ENCODE measurements at regions not wholly inside any gene's neighbourhood (a gene's known extent, or its start where the extent isn't known, plus 50 kb on each side); places are given as distances from the start of the nearest gene placed in this dataset.
A peak's percentile ranks its signal among the peaks of the same experiment; 100 is the strongest.

DNA sequence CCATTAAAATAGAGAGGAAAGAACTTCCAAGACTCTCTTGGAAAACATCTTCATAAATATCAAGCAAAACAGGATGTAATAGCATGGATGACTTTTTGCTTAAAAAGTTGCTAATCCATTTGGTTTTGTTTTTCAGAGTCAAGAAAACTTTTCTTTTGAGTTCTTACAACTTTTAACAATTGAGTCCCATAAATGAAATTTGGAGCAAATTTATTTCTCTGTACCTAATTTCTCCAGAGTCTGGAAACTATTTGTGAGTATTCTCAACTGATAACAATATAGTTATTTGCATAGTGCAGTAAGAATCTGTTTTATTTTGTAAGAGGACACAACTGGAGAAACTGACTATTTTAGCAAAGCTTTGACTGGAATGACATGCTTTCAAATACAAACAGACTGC lies 606.3 kb upstream of the IGFBP3 start:
- peak; percentile 38 for DNase-seq (ENCODE audit: low read depth)

DNA sequence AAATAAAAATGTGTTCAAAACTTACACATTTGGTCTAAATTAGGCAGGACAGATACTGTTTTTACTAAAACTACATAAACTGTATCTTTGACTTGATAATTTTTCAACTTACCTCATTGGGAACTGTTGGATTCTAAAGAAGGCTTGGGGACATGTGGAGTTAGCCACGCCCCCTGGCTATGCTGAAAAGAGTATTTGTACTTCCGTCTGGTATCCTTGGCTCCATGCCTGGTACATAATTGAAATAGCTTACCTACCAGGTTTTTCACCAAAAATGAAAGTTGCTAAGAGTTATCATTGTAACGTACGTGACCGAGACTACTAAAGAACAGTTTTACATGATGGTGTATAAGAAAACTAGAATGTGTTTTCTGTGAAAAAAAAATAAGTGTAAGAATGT lies 604.8 kb upstream of the IGFBP3 start:
- in situ Hi-C loops (cut with HindIII; ENCODE audit: low pct_unique_long_range_greater_than_20kb, low sequenced_read_pairs) = no loop called here
- DNase-seq (ENCODE audit: low read depth) = no peak

More for the DNA sequence above, 606.3 kb upstream of the IGFBP3 start:
- in situ Hi-C loops (cut with HindIII; ENCODE audit: low pct_unique_long_range_greater_than_20kb, low sequenced_read_pairs) = no loop called here

DNA sequence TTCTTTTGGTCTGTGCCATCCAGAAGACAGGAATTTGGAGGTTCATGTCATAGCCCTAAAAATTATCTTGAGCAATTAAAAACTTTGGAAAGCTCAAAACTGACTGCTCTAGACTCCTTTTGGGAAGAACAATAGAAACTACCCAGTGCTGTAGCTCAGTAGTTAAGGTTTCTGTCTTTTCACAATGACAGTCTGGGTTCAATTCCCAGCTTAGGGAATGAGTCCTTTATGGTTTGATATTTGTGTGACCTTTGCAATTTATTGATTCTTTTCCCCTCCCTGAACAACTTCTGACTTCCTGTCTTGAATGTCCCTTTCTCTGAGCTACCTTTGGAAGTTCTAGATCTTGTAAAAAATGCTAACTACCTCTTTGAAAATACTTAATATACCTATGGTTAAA lies 603.3 kb upstream of the IGFBP3 start:
- in situ Hi-C loops (cut with HindIII; ENCODE audit: low pct_unique_long_range_greater_than_20kb, low sequenced_read_pairs) = no loop called here
- DNase-seq (ENCODE audit: low read depth) = no peak

DNA sequence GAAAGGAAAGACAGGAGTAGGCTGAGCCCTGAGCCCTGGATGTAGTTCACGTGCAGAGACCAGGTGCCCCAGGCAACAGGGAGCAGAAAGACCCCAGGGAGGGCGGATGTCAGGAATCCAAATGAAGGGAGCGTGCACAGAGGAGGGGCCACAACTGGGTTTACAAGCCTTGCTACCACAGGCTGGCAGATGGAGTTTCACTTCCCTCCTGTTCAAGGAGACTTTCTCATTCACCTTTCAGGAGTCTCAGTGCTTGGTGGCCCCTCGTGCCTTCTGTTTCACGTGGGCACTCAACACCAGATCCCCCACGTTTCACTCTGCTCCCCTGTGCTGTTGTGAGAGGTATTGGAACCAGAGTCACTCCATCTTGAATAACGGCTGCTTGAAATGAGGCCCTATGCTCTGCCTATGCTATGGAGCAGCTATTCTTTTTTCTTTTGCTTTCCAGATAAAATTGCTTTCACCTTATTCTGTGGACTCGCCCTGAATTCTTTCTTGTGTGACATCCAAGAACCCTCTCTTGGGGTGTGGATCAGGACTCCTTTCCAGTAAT lies 601.4 kb upstream of the IGFBP3 start:
- no peak for DNase-seq (ENCODE audit: low read depth)
- in situ Hi-C loops (cut with HindIII; ENCODE audit: low pct_unique_long_range_greater_than_20kb, low sequenced_read_pairs) = no loop called here

DNA sequence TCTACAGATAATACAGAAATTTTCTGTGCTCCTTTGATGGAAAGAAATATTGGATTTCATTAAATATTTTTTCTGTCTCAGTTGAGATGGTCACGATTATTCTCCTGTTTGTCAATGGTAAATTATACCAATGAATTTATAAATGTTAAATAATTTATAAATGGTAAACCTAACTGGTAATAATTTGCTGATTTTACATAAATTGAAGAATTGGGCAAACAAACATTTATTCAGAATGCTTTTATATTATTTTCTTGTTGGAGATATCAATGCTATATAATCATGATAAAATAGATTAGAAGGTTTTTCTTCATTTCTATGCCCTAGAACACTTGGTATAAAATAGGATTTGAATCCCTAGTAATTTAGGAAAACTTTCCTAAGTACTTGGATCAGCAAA lies 597.6 kb upstream of the IGFBP3 start:
- in situ Hi-C loops (cut with HindIII; ENCODE audit: low pct_unique_long_range_greater_than_20kb, low sequenced_read_pairs) = no loop called here
- DNase-seq (ENCODE audit: low read depth) = no peak

DNA sequence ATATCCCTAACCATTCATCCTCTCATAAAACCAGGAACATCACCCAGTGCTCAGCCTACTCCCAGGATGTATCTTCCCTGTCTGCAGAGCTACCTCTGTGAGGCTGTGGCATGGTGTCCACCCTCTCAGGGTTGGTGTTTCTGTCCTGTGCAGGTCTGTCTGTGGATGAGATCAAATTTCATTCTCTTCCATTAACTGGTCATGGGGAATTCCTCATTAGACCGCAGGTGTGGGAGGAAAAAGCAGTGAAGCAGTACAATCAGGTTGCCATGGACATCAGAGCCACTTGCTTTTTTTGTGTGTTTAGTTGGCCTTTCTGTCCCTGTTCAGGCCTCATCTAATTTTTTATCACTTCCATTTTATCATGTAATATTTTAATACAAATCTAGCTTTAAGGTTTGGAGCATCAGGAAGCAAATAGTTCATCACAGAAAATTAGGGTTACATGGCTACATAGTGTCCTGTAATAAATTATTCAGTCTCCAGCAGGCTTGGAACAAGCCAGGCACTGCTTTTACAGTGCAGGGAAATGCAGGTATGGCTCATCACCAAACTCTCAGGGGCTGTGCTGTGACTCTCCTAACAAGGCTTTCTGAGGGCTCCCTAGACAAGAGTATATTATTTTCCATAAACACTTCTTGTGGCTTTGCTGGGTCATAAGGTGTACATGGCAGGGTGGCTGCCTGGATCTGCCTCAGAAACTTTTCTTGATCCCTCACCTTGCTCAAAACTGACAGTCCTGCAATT lies 594.9 kb upstream of the IGFBP3 start:
- peak; percentile 90 for DNase-seq (ENCODE audit: low read depth)
- in situ Hi-C loops (cut with HindIII; ENCODE audit: low pct_unique_long_range_greater_than_20kb, low sequenced_read_pairs) = no loop called here

DNA sequence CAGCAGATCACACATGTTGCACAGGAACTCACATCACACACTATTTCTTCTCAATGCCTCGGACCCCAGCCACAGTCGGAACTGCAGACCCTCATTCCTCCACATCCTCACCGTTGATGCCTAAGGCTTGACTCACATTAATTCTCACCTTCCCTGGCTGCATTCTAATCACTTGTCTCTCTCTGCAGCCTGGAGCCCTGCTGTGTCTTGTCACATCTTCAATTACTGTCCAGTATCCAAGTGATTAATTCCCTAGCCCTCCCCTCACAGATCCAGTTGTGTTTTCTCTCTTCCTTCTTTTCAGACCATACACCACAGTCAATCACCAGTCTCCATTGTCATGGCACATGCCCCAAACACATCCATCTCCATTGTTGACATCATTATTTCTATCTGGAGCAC lies 592.4 kb upstream of the IGFBP3 start:
- in situ Hi-C loops (cut with HindIII; ENCODE audit: low pct_unique_long_range_greater_than_20kb, low sequenced_read_pairs) = no loop called here

DNA sequence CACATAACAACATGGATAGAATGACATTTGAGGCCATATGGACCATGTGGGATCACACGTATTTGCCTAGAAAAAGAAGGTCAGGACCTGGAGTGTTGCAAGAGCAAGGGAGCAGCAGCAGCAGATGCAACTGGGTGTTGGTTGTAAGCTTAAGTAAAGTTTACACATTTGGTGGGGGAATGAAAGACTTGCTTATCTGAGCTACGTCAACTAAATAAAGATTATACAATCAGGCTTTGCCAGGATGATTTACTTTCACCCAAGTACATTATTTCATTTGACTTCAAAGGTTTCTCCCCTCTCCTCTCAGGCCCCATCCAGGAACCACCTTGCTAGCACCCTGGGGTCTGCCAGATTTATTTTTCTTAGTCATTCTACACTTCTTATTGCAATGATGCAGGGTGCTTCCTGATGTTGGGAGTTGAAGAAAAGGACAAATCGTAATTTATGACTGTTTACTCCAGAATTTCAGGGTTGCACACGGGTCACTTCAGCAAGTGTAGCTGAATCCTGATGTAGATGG lies 591.9 kb upstream of the IGFBP3 start:
- peak; percentile 47 for DNase-seq (ENCODE audit: low read depth)
- in situ Hi-C loops (cut with HindIII; ENCODE audit: low pct_unique_long_range_greater_than_20kb, low sequenced_read_pairs) = no loop called here

More for the DNA sequence above, 592.4 kb upstream of the IGFBP3 start:
- DNase-seq (ENCODE audit: low read depth) = peak; percentile 33

DNA sequence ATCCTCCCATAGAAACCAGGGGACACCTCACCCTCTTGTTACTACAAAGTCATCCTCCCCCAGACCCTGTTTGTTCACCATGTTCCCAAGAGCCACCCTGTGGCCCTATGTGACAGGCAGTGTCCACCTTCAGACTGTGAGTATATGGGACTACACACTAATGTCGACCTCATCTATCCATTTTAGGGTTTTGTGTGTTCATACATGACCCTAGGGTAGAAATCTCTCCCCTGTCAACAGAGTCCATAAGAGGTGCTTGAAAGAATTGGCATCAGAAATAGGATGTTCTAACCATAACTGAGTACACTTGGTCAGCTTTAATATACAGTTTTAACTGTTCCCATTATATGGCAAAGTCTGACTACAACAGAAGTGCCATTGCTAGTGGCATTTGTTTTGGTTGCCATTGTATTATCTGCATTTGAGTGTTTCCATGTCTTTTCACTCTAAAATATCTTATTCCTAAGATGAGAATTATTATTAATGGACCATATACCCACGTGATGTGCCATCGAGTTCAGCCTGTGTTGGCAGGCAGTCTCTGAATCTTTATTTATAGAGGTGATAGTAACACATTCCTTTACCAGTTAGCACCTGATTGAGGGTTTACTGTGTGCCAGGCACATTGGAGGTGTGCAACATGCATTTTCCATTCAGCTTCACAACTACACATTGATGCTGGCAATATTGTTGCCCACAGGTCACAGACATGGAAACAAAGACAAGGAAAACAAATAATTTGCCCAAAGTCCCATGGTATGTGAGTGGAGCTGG lies 590.6 kb upstream of the IGFBP3 start:
- in situ Hi-C loops (cut with HindIII; ENCODE audit: low pct_unique_long_range_greater_than_20kb, low sequenced_read_pairs) = no loop called here
- DNase-seq (ENCODE audit: low read depth) = no peak

DNA sequence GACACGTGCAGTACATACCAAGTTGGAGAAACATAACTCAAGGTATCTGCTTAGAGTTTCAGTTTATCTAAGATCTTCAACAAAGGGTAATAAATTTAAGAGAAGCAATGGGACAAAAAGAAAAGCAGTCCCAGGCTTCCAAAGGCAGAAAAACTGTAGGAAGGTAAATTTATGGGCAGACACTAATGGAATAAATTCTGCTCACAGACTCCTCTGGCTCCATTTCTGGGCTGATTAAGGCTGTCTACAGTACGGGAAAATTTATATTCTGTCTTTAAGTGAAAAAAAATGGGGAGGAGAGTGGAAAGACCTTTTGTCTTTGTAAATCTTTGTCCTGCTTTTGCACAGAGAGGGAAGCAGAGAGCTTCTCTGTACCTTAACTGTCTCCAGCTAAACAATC lies 587.5 kb upstream of the IGFBP3 start:
- DNase-seq (ENCODE audit: low read depth) = no peak
- in situ Hi-C loops (cut with HindIII; ENCODE audit: low pct_unique_long_range_greater_than_20kb, low sequenced_read_pairs) = no loop called here

DNA sequence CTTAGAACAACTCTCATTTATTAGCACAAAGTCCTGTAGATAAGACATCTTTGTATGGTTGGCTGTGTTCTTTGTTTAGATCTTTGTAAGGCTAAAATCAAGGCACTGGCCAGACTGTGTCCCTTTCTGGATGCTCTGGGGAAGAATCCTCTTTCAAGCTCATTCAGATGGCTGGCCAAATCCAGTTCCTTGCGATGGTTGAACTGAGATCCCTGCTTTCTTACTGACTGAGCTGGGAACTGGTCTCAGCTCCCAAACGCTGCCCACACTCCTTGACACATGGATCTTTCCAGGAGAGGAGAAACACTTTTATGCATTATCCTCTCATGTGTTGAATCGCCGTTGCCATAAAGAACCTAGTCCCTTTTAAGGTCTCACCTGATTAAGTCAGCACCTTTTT lies 586.5 kb upstream of the IGFBP3 start:
- no peak for DNase-seq (ENCODE audit: low read depth)
- in situ Hi-C loops (cut with HindIII; ENCODE audit: low pct_unique_long_range_greater_than_20kb, low sequenced_read_pairs) = no loop called here

DNA sequence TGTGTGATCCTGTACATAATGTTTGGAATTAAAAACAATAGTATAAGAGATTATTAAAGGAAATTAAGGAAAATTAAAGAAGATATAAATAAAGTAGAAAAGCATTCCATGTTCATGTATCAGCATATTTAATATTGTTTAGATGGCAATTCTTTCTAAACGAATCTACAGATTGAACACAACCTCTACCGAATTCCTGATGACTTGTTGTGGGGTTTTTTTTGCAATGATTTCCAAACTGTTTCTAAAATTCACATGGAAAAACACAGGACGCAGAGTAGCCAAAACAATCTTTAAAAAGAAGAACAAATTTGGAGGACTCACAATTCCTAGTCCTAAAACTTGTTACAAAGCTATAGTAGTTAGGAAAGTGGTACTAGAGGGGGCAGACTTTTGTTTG lies 573.4 kb upstream of the IGFBP3 start:
- in situ Hi-C loops (cut with HindIII; ENCODE audit: low pct_unique_long_range_greater_than_20kb, low sequenced_read_pairs) = no loop called here
- DNase-seq (ENCODE audit: low read depth) = no peak

DNA sequence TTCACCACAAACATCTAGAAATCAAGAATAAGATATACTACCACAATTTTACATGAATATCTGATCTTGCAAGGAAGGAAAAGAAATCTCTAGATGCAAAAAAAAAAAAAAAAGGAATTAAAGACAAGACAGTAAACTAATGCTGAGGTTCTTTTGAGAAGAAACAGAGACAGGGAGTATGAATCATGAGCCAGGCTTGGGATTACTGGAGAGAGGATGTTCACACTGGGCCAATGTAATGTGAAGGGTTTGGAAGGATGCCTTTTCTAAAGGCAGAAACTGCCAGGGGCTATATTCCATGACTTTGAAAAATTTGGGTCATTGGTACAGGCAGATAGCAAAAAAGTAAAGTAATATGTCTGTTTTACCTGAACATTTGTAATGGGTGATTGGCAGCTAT lies 573.0 kb upstream of the IGFBP3 start:
- in situ Hi-C loops (cut with HindIII; ENCODE audit: low pct_unique_long_range_greater_than_20kb, low sequenced_read_pairs) = no loop called here
- no peak for DNase-seq (ENCODE audit: low read depth)

DNA sequence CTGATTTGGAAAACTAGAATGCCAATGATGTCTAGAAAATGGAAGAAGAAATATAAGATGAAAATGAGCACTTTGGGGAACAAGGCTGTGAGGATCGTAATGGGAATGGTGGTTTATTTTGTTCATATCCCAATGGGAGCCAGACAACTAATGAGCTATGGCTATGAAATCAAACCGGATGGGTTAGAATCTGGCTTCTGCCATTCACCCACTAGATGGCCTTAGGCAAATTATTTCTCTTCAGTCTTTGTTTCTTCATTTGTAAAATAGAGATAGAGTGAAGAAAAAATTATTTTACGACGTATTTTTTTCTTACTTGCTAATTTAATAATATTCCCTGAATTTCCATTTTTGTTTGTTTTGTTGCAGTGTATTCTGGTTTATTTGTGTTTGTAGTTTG lies 572.1 kb upstream of the IGFBP3 start:
- DNase-seq (ENCODE audit: low read depth) = no peak
- in situ Hi-C loops (cut with HindIII; ENCODE audit: low pct_unique_long_range_greater_than_20kb, low sequenced_read_pairs) = no loop called here

DNA sequence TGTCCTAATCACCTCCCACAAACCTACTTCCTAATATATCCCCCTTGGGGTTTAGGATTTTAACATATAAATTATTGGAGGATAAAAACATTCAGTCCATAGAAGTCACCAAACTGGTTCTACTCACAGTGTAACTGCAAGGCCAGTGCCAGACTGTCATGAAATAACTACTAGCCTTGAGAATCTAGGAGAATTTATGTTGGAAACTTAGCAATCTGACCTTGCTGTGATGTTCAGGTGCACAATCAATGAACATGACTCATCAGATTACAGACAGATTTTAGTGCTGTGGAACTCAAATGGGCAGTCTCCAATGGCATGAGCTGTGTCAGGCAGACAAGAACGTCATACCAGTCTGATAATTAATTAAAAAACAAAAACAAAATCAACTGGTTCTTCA lies 571.4 kb upstream of the IGFBP3 start:
- no peak for DNase-seq (ENCODE audit: low read depth)
- in situ Hi-C loops (cut with HindIII; ENCODE audit: low pct_unique_long_range_greater_than_20kb, low sequenced_read_pairs) = no loop called here

DNA sequence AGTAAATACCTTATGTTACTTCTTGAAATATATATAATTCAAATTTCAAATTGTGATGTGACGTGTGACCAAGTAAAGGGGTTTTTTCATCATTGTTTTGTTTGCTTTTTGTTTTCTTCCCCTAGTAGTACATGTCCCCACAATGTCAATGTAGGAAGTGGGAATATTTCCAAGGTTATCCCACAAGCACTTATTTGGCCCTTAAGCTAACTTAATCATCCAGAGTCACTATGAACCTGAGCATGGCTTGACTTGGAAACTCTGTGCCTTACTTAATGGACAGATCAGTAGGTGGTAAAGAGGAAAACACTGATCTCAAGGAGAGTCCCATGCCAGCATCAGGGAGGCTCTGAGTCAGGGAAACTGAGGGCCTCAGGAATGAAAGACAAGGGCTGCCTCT lies 569.3 kb upstream of the IGFBP3 start:
- DNase-seq (ENCODE audit: low read depth) = no peak
- in situ Hi-C loops (cut with HindIII; ENCODE audit: low pct_unique_long_range_greater_than_20kb, low sequenced_read_pairs) = no loop called here

DNA sequence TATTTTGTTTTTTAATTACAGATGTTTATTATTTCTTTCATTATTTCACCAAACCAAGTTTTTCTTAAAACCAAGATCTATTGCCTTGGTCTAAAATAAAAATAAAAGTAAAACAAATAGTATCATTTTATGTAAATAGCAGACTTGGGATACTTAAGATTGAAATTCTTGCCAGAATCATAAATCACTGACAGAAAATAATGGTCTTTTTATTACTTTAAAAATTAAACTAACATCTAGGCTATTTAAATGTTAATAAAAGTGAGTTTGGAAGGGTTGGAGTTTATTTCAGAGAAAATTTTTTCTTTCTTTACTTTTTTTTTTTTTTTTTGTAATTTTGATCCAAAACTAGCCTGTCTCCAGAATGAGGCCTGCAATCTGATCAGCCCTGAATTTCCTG lies 568.0 kb upstream of the IGFBP3 start:
- in situ Hi-C loops (cut with HindIII; ENCODE audit: low pct_unique_long_range_greater_than_20kb, low sequenced_read_pairs) = no loop called here
- no peak for DNase-seq (ENCODE audit: low read depth)

DNA sequence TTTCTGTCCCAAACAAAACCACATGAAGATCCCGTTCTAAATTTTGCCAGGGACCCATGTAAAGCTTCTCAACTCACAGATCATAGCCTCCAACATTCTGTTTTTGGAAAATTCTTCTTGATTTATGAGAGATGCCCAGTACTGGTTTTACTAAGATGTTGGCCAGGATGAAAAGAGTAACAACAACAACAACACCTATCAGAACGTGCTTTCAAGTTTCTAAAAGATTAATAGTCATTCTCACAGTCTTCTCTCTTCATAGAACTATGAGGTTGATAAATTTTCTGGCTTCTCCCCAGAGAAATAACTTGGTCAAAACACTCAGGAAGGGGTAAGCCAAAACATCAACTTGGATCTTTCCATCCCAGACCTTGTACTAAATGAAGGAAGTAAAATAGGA lies 567.5 kb upstream of the IGFBP3 start:
- DNase-seq (ENCODE audit: low read depth) = no peak
- in situ Hi-C loops (cut with HindIII; ENCODE audit: low pct_unique_long_range_greater_than_20kb, low sequenced_read_pairs) = no loop called here

All from Caki2 (cell line).